Activated effector memory CD4-positive, alpha-beta T cell treated with anti-CD3 and anti-CD28 coated beads, Interleukin-2, amount 50 U/mL, for 16 hours (primary cell): ENCODE measurements at regions not wholly inside any gene's neighbourhood (a gene's known extent, or its start where the extent isn't known, plus 50 kb on each side); places are given as distances from the start of the nearest gene placed in this dataset.

ENCODE experiments used
- DNase-seq: peaks from one replicate; pipeline ENCODE4 v3.0.0-alpha.2; 2020

DNA sequence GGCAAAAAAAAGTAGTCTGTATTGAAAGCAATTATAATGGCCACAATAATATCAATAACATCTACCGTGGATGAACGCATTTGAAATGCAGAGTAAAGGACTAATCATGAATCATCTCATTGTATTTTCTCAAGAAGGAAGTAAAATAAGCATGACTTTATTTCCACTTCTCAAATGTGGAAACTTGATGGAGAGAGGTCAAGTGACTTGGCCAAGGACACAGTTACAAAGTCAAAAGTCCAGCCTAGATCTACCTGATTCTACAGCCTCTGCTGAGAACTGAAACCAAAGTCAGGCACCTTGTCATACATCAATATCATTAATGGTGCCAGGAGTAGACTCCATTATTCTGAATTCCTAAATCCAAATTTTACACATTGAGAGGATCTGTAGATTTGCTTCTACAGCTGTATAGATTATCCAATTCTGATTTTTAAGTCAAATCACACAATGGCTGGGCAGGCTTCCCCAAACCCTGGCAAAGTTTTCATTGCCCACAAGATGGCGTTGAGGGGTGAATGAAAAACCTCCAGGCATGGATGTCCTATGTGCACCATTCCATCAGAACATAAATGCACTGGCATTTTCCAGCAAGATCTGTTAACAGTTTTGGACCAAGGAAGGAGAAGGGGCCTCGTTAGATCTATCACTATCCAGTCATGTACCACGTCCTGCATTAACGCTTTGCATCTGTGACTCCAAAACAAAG, 423.1 kb downstream of the MAFB start:
- DNase-seq, result no peak

DNA sequence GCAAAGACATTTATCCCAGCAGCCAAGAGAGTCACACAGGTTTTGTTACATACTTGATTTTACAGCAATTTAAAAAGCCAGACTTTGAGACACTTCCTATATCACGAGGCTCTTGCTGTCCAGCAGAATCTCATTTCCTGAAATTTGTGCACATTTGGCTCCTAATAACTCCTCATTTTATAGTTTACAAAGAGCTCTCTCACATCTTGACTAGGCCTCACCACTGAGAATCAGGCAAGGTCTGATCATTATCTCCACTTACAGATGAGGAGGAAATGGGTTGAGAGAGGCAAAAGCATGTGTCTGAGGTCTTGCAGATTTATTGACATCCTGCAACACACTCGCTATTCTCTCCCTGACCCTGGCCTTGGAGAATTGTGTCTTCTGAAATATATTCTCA, 426.8 kb downstream of the MAFB start:
- no peak for DNase-seq

DNA sequence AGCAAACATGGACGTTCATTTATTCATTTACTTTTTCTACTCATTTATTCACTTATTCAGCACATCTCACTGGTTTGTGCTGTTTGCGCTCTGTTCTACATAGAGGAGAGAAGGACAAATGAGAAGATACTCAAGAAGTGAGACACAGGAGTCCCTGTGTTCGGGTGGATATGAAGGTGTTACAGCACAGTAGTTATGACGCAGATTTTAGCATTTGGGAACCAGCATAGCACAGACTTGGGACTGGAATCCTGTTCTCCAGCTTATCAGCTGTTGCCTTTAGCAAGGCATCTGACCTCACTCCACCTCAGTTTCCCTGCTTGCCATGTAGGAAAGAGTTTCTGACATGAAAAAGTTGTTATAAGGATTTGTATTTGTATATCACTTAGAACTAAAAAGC, 430.1 kb downstream of the MAFB start:
- DNase-seq, result no peak

DNA sequence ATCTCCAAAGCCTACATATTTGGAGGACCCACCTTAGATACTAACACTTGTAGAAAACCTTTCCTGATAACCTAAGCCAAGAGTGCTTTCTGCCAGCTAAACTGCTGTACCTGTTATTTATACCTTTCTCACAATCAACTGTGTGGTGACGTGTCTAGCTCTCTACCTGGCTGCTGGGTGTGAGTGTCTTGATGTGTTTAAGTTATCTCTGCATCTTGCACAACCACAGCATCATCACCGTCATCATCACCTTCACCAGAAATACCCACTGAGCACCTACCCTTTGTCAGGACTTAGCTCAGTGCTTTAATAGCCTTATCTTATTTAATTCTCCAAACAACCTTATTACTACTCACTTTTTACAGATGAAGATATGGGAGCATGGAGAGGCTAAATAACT, 431.3 kb downstream of the MAFB start:
- DNase-seq, result no peak

DNA sequence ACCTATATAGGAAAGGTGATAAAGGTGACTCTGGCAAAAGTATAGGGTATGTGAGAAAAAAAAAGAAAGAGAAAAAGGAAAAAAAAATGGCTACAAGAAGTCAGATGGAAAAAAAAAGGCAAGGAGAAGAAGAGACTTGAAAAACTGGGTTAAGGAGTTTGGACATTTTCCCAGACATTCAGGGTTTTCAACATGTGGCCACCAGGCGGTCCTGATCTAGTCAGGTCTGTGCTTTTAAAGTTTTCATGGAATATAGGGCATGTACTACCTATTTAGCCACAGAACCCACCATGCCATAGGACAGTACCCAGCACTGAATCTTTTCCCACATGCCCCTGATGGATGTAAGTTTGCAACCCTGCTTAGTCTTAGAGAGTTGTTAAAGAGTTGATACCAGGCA, 433.7 kb downstream of the MAFB start:
- DNase-seq, result no peak

DNA sequence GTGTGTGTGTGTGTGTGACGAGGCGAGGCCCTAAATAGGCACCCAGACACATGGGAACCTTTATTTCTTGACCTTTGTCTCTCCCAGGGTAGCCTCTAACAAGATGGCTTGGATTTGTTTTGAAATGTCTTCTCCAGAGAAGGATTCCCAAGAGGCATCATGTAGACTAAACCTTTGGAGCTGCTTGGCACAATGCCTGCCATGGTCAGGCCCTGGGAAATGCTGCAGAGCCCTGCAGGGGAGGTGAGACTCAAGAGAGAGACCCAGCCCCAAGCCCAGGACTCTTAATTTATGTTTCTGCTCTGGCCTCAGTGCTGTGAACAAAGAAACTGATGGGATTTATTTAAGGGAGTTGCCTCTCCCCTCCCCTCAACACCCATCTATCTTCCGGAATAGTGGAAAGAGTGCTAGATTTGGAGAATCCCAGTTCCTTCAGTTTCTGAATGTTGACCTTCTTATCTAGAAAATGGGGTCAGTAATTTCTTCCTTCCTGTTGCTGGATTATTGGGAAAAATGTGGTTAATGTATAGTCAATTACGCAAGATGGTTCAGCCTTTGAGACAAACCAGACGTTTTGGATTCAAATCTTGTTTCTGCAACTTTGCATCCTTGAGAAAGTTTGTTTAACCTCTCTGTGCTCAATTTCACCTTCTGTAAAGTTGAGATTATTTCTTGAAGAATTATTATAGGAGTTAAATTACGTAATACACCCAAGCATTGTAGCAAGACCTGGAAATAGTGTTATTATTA, 434.8 kb downstream of the MAFB start:
- no peak for DNase-seq

DNA sequence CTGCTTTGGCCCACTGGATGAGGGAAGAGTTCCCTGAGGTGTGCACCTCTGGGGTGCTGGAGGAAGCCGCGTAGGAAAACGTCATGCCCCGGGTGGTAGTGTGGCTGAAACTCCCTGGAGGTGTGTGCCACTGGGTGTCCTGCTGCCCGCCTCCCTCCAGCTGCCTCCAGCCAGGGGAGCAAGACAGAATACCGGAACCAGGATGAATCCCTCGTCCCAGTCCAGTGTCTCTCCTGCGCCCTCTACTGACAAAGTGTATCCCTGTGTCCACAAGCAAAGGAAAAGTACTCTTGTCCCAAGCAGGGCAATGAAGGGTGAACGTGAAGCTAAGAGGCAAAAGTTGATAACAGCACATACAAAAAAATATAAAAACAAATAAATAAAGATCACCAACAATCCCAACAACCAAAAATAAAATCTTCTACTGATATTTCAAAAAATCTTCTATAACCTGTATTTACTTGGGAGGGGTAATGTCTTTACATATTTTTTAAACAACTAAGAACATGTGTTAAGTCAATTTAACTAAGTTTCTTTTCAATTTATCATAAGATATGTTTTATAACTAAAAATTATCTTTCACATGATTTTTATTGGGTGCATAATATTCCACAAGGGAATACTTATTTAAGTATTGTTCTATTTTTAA, 437.6 kb downstream of the MAFB start:
- no peak for DNase-seq

DNA sequence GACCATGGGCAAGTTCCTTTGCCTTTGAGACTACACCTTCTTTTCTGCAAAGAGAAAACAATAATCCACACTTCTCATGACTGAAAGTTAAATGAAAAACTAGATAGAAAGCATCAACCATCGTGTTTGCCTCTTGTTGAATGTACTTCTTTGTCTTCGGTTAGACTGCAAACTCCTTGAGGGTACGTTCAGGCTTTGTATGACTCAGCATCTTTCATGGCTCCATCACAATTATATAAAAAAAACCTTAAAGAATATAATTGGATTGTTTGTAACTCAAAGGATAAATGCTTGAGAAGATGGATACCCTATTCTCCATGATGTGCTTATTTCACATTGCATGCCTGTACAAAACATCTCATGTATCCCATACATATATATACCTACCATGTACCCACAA, 439.2 kb downstream of the MAFB start:
- no peak for DNase-seq

DNA sequence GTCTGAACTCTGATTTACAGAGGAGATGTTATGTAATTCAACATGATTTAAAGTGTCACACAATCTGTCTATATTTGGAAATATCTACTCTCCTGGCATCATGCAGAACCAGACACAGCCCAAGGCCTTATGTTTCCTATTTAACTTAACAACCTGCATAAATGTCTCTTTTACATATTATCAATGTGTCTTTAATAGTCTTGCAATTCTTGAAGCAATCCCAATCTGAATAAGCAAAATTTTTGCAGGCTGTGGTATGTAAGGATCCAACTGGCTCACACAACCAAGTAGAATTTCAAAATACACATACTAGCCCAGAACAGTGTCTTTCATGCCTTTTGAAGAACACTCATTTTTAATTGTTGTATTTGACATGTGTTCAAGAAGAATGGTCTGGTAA, 443.2 kb downstream of the MAFB start:
- DNase-seq, result no peak

DNA sequence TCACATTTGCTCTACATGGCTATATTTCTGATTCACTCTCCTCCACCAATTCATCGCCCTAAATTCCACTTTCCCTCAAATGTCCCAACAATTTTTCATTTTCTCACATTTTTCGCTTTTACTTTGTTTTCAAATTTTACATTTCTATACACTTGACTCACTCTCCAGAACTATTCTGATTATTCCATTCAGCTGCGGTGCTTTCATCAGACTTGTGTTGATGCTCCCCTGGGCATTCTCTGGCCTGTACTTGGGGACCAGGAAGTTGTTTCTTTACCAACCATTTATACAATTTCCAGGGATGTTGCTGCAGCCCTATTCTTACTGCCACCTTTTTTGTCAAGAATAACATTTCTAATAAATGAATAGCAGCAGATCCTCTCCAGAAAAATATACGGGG, 444.8 kb downstream of the MAFB start:
- no peak for DNase-seq

DNA sequence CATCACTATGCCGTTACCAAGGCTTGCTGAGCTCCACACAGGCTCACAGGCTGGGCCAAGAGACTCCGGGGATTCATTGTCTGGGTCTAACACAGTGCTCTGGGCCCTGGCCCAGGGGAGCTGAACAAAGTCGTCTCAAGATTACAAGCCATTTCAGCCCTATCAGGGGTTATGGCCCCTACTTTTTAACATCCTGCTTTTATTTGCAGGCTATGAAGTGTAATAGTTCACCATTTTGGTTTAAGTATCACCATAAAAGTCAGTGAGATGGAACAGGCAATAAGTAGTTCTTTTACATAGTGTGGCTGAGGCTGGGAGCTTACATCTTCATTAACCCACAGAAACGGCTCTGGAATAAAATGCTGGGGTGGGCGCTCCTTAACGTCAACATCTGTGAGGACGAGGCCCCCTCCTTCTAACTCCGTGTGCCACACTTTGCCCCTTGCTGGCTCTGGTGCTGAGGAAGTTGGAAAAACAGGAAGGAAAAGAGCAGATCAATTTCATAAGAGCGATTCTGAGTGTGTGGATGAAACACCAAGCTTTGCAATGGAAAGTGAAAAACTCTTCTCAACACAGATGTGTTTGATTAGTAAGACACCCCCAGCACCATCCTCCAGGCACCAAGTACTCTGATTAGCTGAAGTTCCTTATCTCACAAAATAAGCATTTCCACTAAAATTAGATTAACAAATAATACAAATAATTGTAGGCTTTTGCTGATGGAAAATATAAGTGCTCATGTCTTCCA, 447.3 kb downstream of the MAFB start:
- DNase-seq, result no peak

DNA sequence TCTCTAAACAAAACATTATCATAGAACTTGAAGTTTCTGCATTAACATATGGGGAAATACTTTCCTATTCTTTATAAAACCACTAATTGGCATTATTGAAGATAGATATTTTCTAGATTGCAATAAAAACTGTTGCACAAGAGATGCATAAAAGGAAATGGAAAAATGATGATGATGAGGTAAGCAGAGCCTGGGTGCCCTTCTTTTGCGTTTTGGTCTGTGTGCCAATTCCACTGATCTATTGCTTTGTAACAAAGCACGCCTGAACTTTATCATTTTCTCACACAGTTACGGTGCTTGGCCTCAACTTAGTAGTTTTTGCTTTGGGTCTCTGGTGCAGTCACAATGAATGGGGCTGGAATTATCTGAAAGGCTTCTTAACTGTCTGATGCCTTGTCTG, 450.5 kb downstream of the MAFB start:
- DNase-seq, result no peak

DNA sequence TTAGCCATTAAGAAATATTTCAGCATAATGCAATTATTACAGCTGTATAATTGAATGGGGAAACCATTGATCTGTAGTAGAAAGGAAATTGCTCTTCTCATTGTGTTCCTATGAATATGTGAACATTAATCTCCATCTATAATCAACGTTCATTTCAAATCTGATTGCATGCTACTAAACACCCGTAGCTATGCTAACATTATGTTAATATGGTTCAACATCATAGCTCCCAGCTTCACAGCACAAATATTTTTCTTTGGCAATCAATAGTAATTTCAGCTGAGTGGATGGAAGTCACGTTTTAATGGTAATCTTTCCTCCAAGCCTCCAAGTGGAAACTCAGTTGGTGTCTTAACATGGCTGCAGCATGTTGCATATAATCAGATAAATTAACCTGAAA, 454.4 kb downstream of the MAFB start:
- no peak for DNase-seq

DNA sequence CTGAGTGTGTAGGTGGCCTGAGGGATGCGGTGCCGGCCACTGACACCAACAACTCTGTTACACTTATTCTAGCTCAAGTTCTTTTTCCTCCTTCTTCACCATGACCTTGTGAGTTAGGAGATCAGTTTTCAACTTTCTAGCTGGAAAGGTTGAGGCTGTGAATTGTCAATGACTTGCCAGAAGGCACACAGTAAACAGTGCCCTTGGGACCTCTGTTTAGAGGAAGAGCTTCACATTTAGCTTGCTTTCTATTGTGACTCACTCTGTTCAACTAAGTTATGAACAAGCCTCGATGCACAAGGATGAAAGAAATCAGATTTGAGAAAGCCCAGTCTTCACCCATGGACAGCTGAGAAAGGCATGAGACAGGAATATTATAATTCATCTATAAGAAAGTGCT, 455.6 kb downstream of the MAFB start:
- DNase-seq, result no peak

DNA sequence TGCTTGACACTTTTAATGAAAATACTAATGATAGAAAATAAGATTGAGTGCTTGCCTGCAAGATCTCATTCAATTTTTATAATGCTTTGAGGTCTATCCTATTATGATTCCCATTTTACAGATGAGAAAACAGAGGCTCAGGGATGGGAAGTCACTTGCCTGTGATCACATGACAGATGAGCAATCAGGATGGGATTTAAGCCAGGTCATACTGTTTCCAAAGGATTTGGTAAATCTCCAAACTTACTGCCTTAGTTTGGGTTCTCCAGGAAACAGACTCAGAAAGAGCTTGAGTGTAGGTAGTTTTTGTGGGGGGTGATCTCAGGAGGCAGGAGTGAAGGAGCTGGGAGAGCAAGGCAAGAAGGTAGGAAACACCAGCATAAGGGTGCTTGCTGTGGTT, 456.3 kb downstream of the MAFB start:
- no peak for DNase-seq

DNA sequence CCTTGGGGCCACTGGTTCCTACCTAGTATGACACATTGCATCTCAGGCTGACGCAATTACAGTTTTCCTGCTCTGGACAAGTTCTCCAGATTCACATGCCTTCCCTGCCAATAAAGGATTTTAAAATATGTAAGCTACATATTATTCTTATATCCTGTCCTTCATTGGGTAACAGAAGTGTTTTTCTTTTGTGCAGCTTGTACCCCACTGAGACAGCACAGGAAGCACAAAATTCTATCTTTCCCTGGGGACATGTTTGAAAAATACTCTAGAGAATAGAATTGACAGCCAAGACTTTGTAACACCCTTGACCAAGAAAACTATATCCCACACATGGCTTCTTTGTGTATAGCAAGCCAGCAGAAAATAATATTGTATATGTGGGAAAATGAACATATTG, 456.8 kb downstream of the MAFB start:
- DNase-seq, result no peak

DNA sequence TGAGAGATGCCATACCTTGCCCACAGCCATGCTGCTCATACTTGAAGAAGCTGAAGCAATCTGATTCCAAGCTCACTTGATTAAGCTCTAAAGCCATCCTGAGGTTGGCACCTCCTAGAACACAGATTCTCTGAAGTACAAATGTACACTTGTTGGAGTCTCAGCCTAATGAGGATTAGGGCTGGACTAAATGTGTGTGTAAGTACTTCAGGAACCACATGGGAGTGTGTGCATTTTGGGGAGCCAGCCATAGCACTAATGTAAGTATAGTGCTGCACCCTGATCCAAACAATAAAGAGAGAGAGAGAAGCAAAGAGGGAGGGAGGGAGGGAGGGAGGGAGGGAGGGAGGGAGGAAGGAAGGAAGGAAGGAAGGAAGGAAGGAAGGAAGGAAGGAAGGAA, 458.6 kb downstream of the MAFB start:
- no peak for DNase-seq

DNA sequence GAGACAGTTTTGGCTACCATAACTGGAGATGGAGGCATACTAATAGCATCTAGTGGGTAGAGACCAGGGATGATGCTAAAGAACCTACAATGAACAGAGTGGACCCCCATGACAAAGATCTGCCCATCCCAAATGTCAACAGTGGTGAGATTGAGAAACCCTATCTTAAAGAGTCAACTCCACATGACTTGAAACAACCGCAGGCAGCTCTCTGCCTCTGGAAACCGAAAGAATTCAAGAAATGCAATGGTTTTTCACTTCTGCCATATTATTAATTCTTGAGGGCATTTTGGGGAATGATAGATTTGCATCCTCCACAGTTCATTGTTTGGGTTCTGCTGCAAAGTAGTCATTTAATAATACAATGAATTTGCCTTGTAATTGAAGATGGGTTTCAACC, 463.4 kb downstream of the MAFB start:
- no peak for DNase-seq

DNA sequence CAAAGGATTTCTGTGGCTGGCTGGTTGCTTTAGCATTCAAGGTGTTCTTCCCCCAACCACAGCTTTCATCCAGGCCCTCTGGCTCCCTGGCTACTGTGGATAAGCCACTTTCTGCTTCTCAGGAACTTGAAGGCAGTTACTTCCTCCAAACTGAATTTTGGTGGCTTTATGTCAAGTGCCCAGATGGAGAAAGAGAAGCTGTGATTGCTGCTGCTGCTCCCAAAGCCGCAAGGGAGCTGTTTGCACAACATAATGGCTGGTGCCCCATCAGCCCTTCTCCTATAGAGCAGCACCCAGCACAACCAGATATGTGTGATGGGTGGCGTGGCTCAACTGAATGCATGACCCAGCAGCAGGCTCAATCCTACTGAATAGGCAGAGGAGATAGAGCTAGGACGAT, 465.2 kb downstream of the MAFB start:
- no peak for DNase-seq

DNA sequence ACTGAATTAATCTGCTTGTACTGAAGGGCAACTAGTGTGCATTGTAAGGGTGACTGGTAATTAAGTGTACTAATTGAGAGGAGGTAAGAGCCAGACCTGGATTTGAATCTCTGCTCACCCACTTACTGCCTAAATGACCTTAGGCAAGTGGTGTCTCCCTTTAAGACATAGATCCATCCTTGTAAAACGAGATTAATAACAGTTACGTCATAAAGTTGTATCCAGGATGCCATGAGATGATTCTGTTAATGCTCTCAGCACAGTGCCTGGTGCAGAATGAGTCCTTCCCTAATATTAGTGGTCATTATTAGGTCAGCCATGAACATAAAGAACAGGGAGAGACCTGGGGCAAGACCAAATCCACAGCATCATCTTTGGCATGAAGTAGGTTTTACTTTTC, 470.1 kb downstream of the MAFB start:
- no peak for DNase-seq

DNA sequence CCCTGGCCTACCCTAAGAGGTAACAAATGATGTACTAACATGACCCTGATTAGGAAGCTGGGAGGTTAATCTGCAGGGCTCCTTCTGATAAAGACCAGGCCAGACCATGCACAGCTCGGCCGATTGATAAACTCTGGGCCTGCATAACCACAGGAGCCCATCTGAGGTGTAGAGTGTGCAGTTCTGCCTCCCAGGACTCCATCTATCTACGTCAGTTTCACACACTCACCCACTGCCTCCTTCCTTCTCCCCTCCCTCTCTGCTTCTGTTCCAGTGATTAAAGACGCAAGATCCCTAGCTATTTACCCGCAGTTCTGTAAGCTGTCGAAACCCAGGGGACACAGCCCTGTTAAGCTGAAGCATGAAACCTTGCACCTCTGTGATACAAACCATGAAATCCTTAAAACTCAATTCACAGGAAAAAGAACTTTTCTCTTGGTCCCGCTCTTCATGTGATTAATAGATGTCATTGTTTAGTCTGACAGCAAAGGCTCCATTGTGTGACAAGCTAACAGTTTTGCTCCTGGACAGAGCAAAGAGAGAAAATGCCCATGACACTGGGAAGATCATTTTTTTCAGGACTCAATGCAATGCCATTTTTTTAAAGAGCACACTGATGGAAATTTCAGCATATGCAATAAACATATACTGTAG, 470.6 kb downstream of the MAFB start:
- no peak for DNase-seq

DNA sequence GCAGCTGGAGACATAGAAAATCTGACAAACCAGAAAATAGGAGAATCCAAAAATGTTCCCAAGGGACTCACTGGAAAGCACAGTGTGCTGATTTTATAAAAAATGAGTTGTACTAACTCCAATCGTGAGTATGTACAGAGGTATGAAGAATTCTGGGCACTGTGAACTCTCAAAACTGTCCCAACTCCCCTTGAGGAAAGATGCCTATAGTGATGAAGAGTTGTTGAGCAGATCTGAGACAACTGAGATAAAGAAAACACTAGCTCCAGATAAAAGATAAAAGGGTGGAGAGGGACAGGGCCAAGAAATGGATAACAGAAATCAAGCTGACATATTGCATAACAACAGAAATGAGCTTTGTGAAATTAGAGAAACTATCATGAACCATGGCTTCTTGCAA, 481.4 kb downstream of the MAFB start:
- no peak for DNase-seq

DNA sequence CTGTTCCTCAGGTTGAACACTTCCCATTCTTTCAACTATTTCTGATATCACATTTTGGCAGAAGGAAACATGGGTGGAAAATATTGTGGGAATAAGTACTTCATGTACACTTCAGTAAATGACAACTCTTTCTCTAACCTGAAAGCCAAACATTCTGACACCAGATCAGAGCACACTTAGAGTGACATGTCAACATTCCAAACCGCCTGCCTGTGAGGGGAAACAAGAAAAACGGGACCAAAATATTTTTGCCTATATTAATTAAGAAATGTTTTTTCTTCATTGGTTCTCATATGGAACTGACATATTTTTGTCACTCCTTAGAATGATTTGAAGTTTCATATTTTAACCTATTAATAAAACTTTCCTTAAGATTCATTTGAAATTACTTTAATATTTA, 483.1 kb downstream of the MAFB start:
- no peak for DNase-seq
